Stimulated activated CD8-positive, alpha-beta memory T cell treated with anti-CD3 and anti-CD28 coated beads, Interleukin-15, amount 100 ng/mL, for 4 hours (primary cell): ENCODE measurements at regions not wholly inside any gene's neighbourhood (a gene's known extent, or its start where the extent isn't known, plus 50 kb on each side); places are given as distances from the start of the nearest gene placed in this dataset.
A peak's percentile ranks its signal among the peaks of the same experiment; 100 is the strongest.
"Not testable (repeated sequence)": the region's sequence is repeated elsewhere in the genome, so short reads cannot be mapped to it uniquely, and the experiment has no call there.

Source experiments
- DNase-seq, 2 donors: peaks; one replicate each; pipeline ENCODE4 v3.0.0-alpha.2; 2020; ENCODE audit warnings: low read depth in 2 of 2

GRCh38 chr20:2203436-2203835 is 92.4 kb upstream of the TGM3 start:
- no peak for DNase-seq

GRCh38 chr20:2204021-2204420 is 91.8 kb upstream of the TGM3 start:
- DNase-seq: no peak

GRCh38 chr20:2206957-2207769 is 88.6 kb upstream of the TGM3 start:
- DNase-seq: peak; percentile 78 to 83

GRCh38 chr20:2207770-2208097 is 88.1 kb upstream of the TGM3 start:
- no peak for DNase-seq

- DNase-seq: no peak
Observed at GRCh38 chr20:2208897-2209296, 86.9 kb upstream of the TGM3 start.

GRCh38 chr20:2210646-2211552 is 84.9 kb upstream of the TGM3 start:
- no peak for DNase-seq

- DNase-seq: no peak
Observed at GRCh38 chr20:2212456-2213015, 83.3 kb upstream of the TGM3 start.

- DNase-seq: no peak
Observed at GRCh38 chr20:2213401-2213800, 82.4 kb upstream of the TGM3 start.

GRCh38 chr20:2217857-2218539 is 77.8 kb upstream of the TGM3 start:
- DNase-seq: peak in 1 of 2 donors; percentile 1

GRCh38 chr20:2219481-2220006 is 76.3 kb upstream of the TGM3 start:
- no peak for DNase-seq

- DNase-seq: no peak
Observed at GRCh38 chr20:2220298-2220697, 75.5 kb upstream of the TGM3 start.

GRCh38 chr20:2221921-2222320 is 73.9 kb upstream of the TGM3 start:
- no peak for DNase-seq

GRCh38 chr20:2223558-2224367 is 72.0 kb upstream of the TGM3 start:
- DNase-seq: no peak

- no peak for DNase-seq
Observed at GRCh38 chr20:2224368-2224639, 71.5 kb upstream of the TGM3 start.

GRCh38 chr20:2227285-2227684 is 68.5 kb upstream of the TGM3 start:
- DNase-seq: not testable (repeated sequence)

- no peak for DNase-seq
Observed at GRCh38 chr20:2227861-2228260, 67.9 kb upstream of the TGM3 start.

GRCh38 chr20:2228926-2229325 is 66.9 kb upstream of the TGM3 start:
- no peak for DNase-seq

- DNase-seq: no peak
Observed at GRCh38 chr20:2230726-2231488, 64.9 kb upstream of the TGM3 start.

- DNase-seq: no peak
Observed at GRCh38 chr20:2231701-2232100, 64.1 kb upstream of the TGM3 start.

- no peak for DNase-seq
Observed at GRCh38 chr20:2234598-2235191, 61.1 kb upstream of the TGM3 start.
